ENCODE measurements at regions not wholly inside any gene's neighbourhood (a gene's known extent, or its start where the extent isn't known, plus 50 kb on each side); places are given as distances from the start of the nearest gene placed in this dataset.

DNA sequence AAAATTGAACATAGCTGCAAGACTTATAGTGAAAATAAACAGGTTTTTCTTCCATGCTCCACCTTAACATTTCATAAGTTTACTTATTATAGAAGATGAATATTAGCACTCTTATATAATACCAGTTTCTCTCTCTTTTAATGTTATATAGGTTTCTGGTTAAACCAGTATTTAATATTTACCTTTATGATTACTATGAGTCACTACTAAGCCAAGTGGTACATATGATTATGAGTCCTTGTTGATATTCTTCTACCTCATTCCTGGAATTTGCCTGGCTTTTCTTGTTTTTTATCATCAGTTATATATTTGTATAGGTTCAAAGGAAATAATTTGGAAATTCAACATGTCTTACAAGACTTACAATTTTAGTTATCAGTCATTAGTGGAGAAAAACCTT, 89.9 kb upstream of the MAOA start:
- ATAC-seq = no peak
- TF ChIP-seq ZC3H10 (CRISPR knock-in tag; IDR thresholded peaks at IDR 0.05) (no peak), ISL1 (CRISPR knock-in tag; IDR thresholded peaks at IDR 0.05) (no peak), SNAI2 (CRISPR knock-in tag; IDR thresholded peaks at IDR 0.05) (no peak), TOX (CRISPR knock-in tag; IDR thresholded peaks at IDR 0.05; ENCODE audit: borderline replicate concordance) (no peak), ESRRG (CRISPR knock-in tag; IDR thresholded peaks at IDR 0.05) (no peak)
- TF ChIP-seq, protein P1, sequence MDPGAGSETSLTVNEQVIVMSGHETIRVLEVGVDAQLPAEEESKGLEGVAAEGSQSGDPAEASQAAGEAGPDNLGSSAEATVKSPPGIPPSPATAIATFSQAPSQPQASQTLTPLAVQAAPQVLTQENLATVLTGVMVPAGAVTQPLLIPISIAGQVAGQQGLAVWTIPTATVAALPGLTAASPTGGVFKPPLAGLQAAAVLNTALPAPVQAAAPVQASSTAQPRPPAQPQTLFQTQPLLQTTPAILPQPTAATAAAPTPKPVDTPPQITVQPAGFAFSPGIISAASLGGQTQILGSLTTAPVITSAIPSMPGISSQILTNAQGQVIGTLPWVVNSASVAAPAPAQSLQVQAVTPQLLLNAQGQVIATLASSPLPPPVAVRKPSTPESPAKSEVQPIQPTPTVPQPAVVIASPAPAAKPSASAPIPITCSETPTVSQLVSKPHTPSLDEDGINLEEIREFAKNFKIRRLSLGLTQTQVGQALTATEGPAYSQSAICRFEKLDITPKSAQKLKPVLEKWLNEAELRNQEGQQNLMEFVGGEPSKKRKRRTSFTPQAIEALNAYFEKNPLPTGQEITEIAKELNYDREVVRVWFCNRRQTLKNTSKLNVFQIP (CRISPR knock-in tag; IDR thresholded peaks at IDR 0.05; ENCODE audit: borderline replicate concordance, low read depth) = no peak

- TF ChIP-seq RARB (CRISPR knock-in tag; IDR thresholded peaks at IDR 0.05) = no peak
- TF ChIP-seq TOX (CRISPR knock-in tag; IDR thresholded peaks at IDR 0.05; ENCODE audit: borderline replicate concordance) = no peak
- no peak for TF ChIP-seq PPARA (CRISPR knock-in tag; IDR thresholded peaks at IDR 0.05; ENCODE audit: borderline replicate concordance)
- TF ChIP-seq TCF4 (CRISPR knock-in tag; IDR thresholded peaks at IDR 0.05; ENCODE audit: borderline replicate concordance) = no peak
- TF ChIP-seq ZNF70 (CRISPR knock-in tag; IDR thresholded peaks at IDR 0.05) = no peak
- no peak for TF ChIP-seq PATZ1 (CRISPR knock-in tag; IDR thresholded peaks at IDR 0.05; ENCODE audit: borderline replicate concordance)
- TF ChIP-seq, protein P2, sequence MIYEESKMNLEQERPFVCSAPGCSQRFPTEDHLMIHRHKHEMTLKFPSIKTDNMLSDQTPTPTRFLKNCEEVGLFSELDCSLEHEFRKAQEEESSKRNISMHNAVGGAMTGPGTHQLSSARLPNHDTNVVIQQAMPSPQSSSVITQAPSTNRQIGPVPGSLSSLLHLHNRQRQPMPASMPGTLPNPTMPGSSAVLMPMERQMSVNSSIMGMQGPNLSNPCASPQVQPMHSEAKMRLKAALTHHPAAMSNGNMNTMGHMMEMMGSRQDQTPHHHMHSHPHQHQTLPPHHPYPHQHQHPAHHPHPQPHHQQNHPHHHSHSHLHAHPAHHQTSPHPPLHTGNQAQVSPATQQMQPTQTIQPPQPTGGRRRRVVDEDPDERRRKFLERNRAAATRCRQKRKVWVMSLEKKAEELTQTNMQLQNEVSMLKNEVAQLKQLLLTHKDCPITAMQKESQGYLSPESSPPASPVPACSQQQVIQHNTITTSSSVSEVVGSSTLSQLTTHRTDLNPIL (CRISPR knock-in tag; IDR thresholded peaks at IDR 0.05; ENCODE audit: low read depth) = no peak
- TF ChIP-seq ZNF565 (CRISPR knock-in tag; conservative IDR thresholded peaks at IDR 0.05; ENCODE audit: low read depth) = no peak
- TF ChIP-seq ARNTL (CRISPR knock-in tag; IDR thresholded peaks at IDR 0.05; ENCODE audit: borderline replicate concordance, low read depth) = no peak
- no peak for TF ChIP-seq CSDC2 (CRISPR knock-in tag; IDR thresholded peaks at IDR 0.05)
- TF ChIP-seq, protein P1 (CRISPR knock-in tag; IDR thresholded peaks at IDR 0.05; ENCODE audit: borderline replicate concordance, low read depth) = no peak
- no peak for TF ChIP-seq ZFP30 (CRISPR knock-in tag; IDR thresholded peaks at IDR 0.05)
- no peak for TF ChIP-seq BACH2 (CRISPR knock-in tag; IDR thresholded peaks at IDR 0.05; ENCODE audit: borderline replicate concordance)
- TF ChIP-seq ISL1 (CRISPR knock-in tag; IDR thresholded peaks at IDR 0.05) = no peak
- no peak for TF ChIP-seq ZFP3 (CRISPR knock-in tag; IDR thresholded peaks at IDR 0.05)
- no peak for TF ChIP-seq ZNF8 (CRISPR knock-in tag; IDR thresholded peaks at IDR 0.05)
- no peak for TF ChIP-seq ESRRG (CRISPR knock-in tag; IDR thresholded peaks at IDR 0.05)
- TF ChIP-seq OSR1 (CRISPR knock-in tag; IDR thresholded peaks at IDR 0.05) = no peak
- TF ChIP-seq ZC3H10 (CRISPR knock-in tag; IDR thresholded peaks at IDR 0.05) = no peak
- no peak for TF ChIP-seq CSRNP3 (CRISPR knock-in tag; IDR thresholded peaks at IDR 0.05)
- ATAC-seq = no peak
Observed at GRCh38 chrX:43573441-43574015, 82.6 kb upstream of the MAOA start.

DNA sequence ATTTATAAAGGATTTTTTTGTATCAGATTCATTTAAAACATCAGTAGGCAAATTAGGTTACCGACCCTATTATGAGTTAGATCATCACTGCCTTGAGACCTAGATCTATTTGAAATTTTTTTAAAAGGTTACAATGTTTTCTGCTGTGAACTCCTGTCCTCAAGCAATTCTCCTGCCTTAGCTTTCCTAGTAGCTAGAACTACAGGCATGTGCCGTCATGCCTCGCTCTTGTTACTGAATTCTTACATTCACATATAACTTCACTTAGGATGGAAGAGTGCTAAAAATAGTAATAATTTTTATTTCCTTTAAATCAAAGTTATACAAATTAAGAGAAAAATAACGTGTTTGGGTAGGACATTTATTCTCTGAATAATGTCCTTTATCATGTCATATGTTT, 75.5 kb upstream of the MAOA start:
- no peak for ATAC-seq
- no peak for TF ChIP-seq ZNF8 (CRISPR knock-in tag; IDR thresholded peaks at IDR 0.05)
- TF ChIP-seq TCF4 (CRISPR knock-in tag; IDR thresholded peaks at IDR 0.05; ENCODE audit: borderline replicate concordance) = no peak
- no peak for TF ChIP-seq CSRNP3 (CRISPR knock-in tag; IDR thresholded peaks at IDR 0.05)
- TF ChIP-seq OSR1 (CRISPR knock-in tag; IDR thresholded peaks at IDR 0.05) = no peak
- TF ChIP-seq, protein P2 (CRISPR knock-in tag; IDR thresholded peaks at IDR 0.05; ENCODE audit: low read depth) = no peak
